K562 (cell line): ENCODE measurements at regions not wholly inside any gene's neighbourhood (a gene's known extent, or its start where the extent isn't known, plus 50 kb on each side); places are given as distances from the start of the nearest gene placed in this dataset.

ENCODE experiments used
- ATAC-seq: fragments of 200-7000 bp; cut with Tn5 transposase; 3 replicates; pipeline ENCODE4 v1.9.1; 2020; ENCODE audit warnings: moderate library complexity
- BruUV-seq: library from RNA; stranded (reverse); fragments of 400-500 nt; replicated peaks from 2 replicates; lab custom pipeline; 2021; lab: Mats Ljungman, UMichigan
- CTCF ChIA-PET: fragments of 300-600 bp; formaldehyde crosslinking; extraction: SDS; loops from one replicate; lab custom pipeline; 2021; ENCODE audit warnings: low intra/inter-chr PET ratio; lab: Yijun Ruan, JAX
- POLR2A ChIA-PET: fragments of 300-600, 350-650 bp; sonication (Branson Sonifier 250); formaldehyde crosslinking; extraction: SDS; loops from one replicate; lab custom pipeline; 2021; ENCODE audit warnings: antibody characterized with exemption, inconsistent platforms; lab: Yijun Ruan, JAX
- DNase-seq, 4 experiments: peaks; one replicate each; pipeline versions ENCODE4 v3.0.0 to v3.0.0-alpha.2; 2011 to 2018; ENCODE audit warnings: low spot score in 3 of 4, mixed read lengths in 3 of 4; ENCODE audit errors: extremely low read depth in 1 of 4
- FAIRE-seq: peaks from 2 replicates; lab custom pipeline; 2011; peaks lifted over from hg19 to GRCh38; lab: Jason Lieb, UNC
- H2AFZ ChIP-seq: 2 replicates; pipeline ENCODE4 v1.6.0; 2011; ENCODE audit warnings: low read depth, low read length, control low read depth, inconsistent platforms
- H3K27ac ChIP-seq: fragments of 200-600 bp; 3 replicates; pipeline ENCODE4 v1.8.0; 2011; ENCODE audit warnings: low read depth, mild to moderate bottlenecking, control low read depth, inconsistent platforms, low read length, moderate library complexity, mixed read lengths; ENCODE audit errors: extremely low read depth
- H3K27me3 ChIP-seq, 2 experiments: fragments of 300-600 bp in 1 of 2; 2 replicates in 1 of 2; 3 replicates in 1 of 2; pipeline versions ENCODE4 v1.6.0 to v1.8.0; 2011; ENCODE audit warnings: inconsistent platforms in 2 of 2, low read length in 2 of 2, mild to moderate bottlenecking in 1 of 2, mixed read lengths in 1 of 2, moderate library complexity in 1 of 2; ENCODE audit not compliant: control insufficient read depth in 2 of 2, insufficient read depth in 2 of 2
- H3K36me3 ChIP-seq: fragments of 300-600 bp; 3 replicates; pipeline ENCODE4 v1.8.0; 2011; ENCODE audit warnings: mild to moderate bottlenecking, low read length, inconsistent platforms; ENCODE audit not compliant: control insufficient read depth, insufficient read depth
- H3K4me1 ChIP-seq, 2 experiments: fragments of 200-600 bp in 1 of 2; replicated peaks in 1 of 2; 2 replicates in 1 of 2; 3 replicates in 1 of 2; pipeline versions ENCODE4 v1.5.1 to v1.8.0; 2011; ENCODE audit warnings: inconsistent platforms in 2 of 2, low read length in 2 of 2, mild to moderate bottlenecking in 1 of 2, mixed read lengths in 1 of 2, moderate library complexity in 1 of 2; ENCODE audit not compliant: control insufficient read depth in 2 of 2, insufficient read depth in 2 of 2
- H3K4me2 ChIP-seq: 2 replicates; pipeline ENCODE4 v1.6.1; 2011; ENCODE audit warnings: low read length, control low read depth, inconsistent platforms, mixed read lengths; ENCODE audit not compliant: insufficient read depth
- H3K4me3 ChIP-seq: fragments of 200-600 bp; sonication (generic), shearing (Covaris generic); 2 replicates; pipeline ENCODE4 v1.5.1; 2016; ENCODE audit warnings: control low read depth, inconsistent platforms
- H3K79me2 ChIP-seq: fragments of 200-600 bp; 3 replicates; pipeline ENCODE4 v1.8.0; 2011; ENCODE audit warnings: low read length, inconsistent platforms; ENCODE audit not compliant: control insufficient read depth, insufficient read depth
- H3K9ac ChIP-seq, 2 experiments: 2 replicates each; pipeline versions ENCODE4 v1.6.0 to v1.6.1; 2011; ENCODE audit warnings: low read depth in 2 of 2, low read length in 2 of 2, control low read depth in 1 of 2, inconsistent platforms in 1 of 2, mild to moderate bottlenecking in 1 of 2, mixed read lengths in 1 of 2; ENCODE audit not compliant: insufficient read depth in 1 of 2
- H3K9me1 ChIP-seq: one replicate; pipeline ENCODE4 v1.6.0; 2011; ENCODE audit warnings: inconsistent platforms, mild to moderate bottlenecking, low read length, moderate library complexity; ENCODE audit not compliant: control insufficient read depth, insufficient read depth
- H3K9me3 ChIP-seq: replicated peaks from 2 replicates; pipeline ENCODE4 v1.5.1; 2011; ENCODE audit warnings: low read depth, low read length, inconsistent platforms; ENCODE audit not compliant: control insufficient read depth, insufficient read depth
- H4K20me1 ChIP-seq: replicated peaks from 2 replicates; pipeline ENCODE4 v1.6.1; 2011; ENCODE audit warnings: low read length, inconsistent platforms, mixed read lengths; ENCODE audit not compliant: control insufficient read depth, insufficient read depth
- C11orf30 ChIP-seq: fragments of 450-650 bp; IDR thresholded peaks from 2 replicates; pipeline ENCODE4 v1.6.1; 2016; ENCODE audit warnings: low read depth, mild to moderate bottlenecking
- GABPB1 ChIP-seq: sonication (generic); formaldehyde crosslinking; IDR thresholded peaks from 2 replicates; pipeline ENCODE4 v1.8.0; 2022; ENCODE audit warnings: mild to moderate bottlenecking, missing genetic modification reagents
- MNT ChIP-seq, 2 experiments: fragments of 450-650 bp; conservative IDR thresholded peaks; 2 replicates each; pipeline ENCODE4 v1.6.1; 2017; ENCODE audit warnings: mild to moderate bottlenecking in 2 of 2, moderate library complexity in 2 of 2
- SP1 ChIP-seq: sonication (generic); formaldehyde crosslinking; IDR thresholded peaks from 2 replicates; pipeline ENCODE4 v1.8.1; 2022; ENCODE audit warnings: mild to moderate bottlenecking, missing genetic modification reagents
- ZNF695 ChIP-seq: fragments of 450-650 bp; formaldehyde crosslinking; IDR thresholded peaks from 2 replicates; pipeline ENCODE4 v1.4.0; 2020; ENCODE audit warnings: mild to moderate bottlenecking, moderate library complexity
- WGBS: fragments of 100-300 bp; shearing (Covaris generic); methylation state at CpG from one replicate; pipeline ENCODE4 v1.1.6; 2016; ENCODE audit warnings: low coverage, mixed read lengths; ENCODE audit not compliant: insufficient coverage; ENCODE audit errors: missing lambda C conversion rate; 5-methylcytosine and 5-hydroxymethylcytosine counted together
- in situ Hi-C: fragments of 300-500 bp; cut with MboI; formaldehyde crosslinking; loops from 4 replicates; pipeline ENCODE4 v1.15.0; 2018; ENCODE audit warnings: inconsistent platforms, mixed read lengths
- intact Hi-C: fragments of 100-400 bp; cut with micrococcal nuclease; formaldehyde crosslinking; loops from 2 replicates; pipeline ENCODE4 v1.14.2; 2022

GRCh38 chr4:53747401-53747800 is 156.1 kb upstream of the LNX1 start:
- CTCF ChIA-PET, result no interaction called here
- TF ChIP-seq MNT (conservative IDR thresholded peaks at IDR 0.05) (no peak), ZNF695 (no peak), SP1 (CRISPR knock-in tag) (no peak), GABPB1 (no peak), C11orf30 (no peak)
- TF ChIP-seq, all 486 proteins: peak for 0
- H3K79me2 ChIP-seq, result no peaks in the 10 kb centered on the region
- BruUV-seq, result no TSS peak
- intact Hi-C loops, result no loop called here
- H4K20me1 ChIP-seq, result no peaks in the 10 kb centered on the region
- H3K27ac ChIP-seq, result no peak overlapping the region
- no peak for ATAC-seq
- in situ Hi-C loops, result no loop called here
- H3K9ac ChIP-seq, result no peak overlapping the region
- H3K4me2 ChIP-seq, result no peak overlapping the region
- H3K36me3 ChIP-seq, result no peaks in the 10 kb centered on the region
- H3K9me3 ChIP-seq, result no peaks in the 10 kb centered on the region
- POLR2A ChIA-PET, result interaction anchor here (1.1 to 1.2 kb wide), 2 partner anchors 11 to 17 kb away, joined by 3 read pairs; no protein-coding TSS in a partner anchor
- H2AFZ ChIP-seq, result no peak overlapping the region
- no peak for FAIRE-seq
- WGBS, result 0% methylated on average over 5 of the region's 5 CpGs
- peaks cover 0 to 4% of the 10 kb centered on the region in 2 experiments; a peak in 1 of 5 replicates for H3K27me3 ChIP-seq
- no peak overlapping the region for H3K4me3 ChIP-seq
- H3K9me1 ChIP-seq, result no peaks in the 10 kb centered on the region
- no peaks in the 10 kb centered on the region for H3K4me1 ChIP-seq
- no peak for DNase-seq
